GM18867 (cell line): ENCODE measurements at regions not wholly inside any gene's neighbourhood (a gene's known extent, or its start where the extent isn't known, plus 50 kb on each side); places are given as distances from the start of the nearest gene placed in this dataset.

Experiments used
- ATAC-seq: cut with Tn5 transposase; IDR thresholded peaks from one replicate; pipeline ENCODE4 v1.9.1; 2021; ENCODE audit warnings: mild to moderate bottlenecking, moderate library complexity; ENCODE audit not compliant: unreplicated experiment

DNA sequence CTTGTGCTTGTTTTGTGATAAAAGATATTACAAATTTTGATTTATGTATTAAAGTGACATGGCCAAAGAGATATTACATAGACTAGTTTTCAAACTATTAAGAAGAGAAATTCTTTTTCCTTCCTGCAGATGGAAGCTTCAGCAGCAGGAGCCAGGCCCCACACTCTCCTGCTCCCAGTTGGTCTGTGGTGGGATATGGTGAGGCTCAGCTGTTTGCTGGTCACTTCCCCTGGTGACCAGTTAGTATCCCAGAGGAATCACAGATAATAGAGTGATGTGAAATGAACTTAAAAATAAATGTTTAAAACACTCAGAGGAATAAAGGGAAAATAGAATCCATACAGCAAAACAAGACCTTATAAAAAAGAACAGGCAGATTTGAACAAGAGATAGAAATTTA is 154.7 kb downstream of the KTN1 start:
- no peak for ATAC-seq

GRCh38 chr14:55739967-55740648 is 160.1 kb downstream of the KTN1 start:
- no peak for ATAC-seq

DNA sequence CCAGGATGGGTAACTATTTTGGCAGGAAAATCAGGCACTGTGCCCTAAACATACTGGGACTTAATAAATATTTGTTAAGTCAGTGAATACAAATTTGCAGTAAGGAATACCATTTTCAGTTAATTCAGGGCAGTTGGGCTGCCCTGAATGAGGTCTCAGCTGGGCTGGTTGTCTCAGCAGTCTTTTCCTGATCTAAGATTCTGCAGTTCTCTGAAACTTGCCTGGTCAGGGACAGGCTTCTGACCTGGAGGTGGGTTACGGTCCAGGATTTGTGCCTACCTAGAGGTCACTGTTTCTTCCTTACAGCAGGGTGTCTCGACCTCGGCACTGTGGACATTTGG is 160.6 kb downstream of the KTN1 start:
- ATAC-seq = no peak

GRCh38 chr14:55741240-55741639 is 161.2 kb downstream of the KTN1 start:
- ATAC-seq = no peak

DNA sequence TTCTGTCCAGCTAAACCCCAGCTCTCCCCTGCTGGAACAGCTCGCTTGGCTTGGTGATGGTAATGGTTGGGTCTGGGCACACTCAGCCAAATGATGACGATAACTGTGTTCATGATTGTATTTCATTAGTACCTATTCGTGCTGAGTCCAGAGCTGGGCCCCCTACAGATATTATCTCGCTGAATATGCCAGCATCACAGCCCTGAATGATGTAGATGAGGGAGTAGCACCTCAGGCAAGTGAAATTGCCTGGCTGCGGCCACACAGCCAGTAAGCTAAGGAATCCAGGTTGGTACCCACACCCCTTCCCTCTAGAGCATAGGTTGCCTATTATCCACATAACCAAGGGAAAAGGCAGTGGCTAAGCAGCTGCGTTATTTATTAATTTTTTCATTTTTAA is 163.5 kb downstream of the KTN1 start:
- no peak for ATAC-seq

GRCh38 chr14:55744321-55744720 is 164.3 kb downstream of the KTN1 start:
- no peak for ATAC-seq

DNA sequence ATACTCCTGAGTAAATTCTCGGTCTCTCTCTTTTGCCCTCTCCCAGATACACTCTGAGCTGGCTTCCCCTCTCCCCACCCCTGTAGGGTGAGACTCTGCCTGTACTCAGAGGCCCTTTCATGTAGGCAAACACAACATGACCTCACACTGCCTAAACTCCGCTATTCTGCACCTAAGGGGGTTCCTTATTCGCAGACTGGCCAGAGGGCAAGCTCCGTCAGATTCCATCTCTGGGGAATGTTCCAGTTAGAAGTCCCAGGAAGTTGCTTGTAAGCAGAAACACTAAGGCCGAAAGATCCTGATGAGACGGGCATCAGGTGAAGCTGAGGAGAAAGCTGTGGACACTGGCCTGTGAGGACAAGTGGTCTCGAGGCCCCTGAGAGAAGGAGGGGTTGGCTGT is 165.9 kb downstream of the KTN1 start:
- ATAC-seq = no peak

- ATAC-seq = no peak
These were observed 166.6 kb downstream of the KTN1 start for GRCh38 chr14:55746558-55746957.

DNA sequence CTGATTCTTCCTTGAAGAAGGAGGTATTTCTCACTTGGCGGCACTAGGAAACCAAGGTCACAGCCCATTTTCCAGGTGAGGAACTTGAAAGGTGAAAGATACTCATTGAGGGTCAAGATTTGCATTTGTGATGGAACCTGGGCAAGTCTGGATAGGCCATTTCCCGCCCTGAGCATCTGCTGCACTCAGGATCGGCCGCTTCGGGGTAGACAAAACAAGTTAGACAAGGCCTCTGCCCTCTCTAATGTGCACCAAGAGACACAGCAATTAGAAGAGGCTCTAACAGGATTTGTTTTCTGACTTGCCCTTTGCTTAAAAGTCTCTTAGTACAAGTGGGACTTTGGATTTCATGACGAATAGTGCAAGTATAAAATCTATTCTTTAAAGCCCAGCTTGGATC is 167.2 kb downstream of the KTN1 start:
- no peak for ATAC-seq

DNA sequence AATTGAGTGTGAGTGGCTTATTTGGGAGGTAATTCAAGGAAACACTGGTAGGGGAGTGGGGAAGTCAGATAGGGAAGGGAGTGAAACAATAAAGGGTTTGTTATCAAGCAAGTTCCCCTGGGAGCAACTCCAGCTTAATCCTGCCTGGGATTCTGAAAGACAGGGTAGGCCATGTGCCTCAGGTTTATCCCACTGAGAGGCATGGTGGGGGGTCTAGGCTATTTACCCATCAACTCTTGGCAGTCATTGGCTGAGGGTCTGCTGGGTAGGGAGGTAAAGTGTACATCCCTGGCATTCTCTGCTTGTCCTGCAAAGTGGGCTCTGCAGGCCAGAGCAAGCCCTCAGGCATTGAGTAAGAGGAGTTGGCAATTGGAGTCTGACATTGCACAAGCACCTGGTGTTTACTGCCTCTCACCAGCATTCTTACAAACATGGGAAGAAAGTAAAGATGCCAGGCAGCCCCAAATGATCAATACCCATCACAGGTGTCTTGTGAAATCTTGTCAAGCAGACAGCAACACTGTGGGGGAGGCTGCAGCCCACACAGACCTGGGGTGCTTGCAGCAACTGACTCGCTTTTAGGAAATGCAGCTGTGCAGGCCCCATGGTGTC is 169.3 kb downstream of the KTN1 start:
- no peak for ATAC-seq

DNA sequence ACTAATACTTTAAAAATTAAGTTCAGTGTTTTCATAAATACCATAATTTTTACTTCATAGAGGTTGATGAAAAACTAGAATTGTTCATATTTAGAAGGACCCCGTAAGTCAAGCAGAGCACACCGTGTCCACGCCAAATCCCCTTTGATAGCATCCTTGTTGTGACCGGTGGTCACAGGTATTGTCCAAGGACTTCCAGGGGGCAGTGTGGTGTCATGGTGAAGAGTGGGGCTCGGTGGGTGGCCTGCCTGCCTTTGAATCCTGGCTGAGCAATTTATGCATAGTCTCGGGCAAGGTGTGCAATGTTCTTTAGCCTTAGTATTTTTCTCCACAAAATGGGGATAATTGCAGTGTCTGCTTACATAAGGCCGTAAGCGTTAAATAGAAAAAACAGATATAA is 169.9 kb downstream of the KTN1 start:
- no peak for ATAC-seq

DNA sequence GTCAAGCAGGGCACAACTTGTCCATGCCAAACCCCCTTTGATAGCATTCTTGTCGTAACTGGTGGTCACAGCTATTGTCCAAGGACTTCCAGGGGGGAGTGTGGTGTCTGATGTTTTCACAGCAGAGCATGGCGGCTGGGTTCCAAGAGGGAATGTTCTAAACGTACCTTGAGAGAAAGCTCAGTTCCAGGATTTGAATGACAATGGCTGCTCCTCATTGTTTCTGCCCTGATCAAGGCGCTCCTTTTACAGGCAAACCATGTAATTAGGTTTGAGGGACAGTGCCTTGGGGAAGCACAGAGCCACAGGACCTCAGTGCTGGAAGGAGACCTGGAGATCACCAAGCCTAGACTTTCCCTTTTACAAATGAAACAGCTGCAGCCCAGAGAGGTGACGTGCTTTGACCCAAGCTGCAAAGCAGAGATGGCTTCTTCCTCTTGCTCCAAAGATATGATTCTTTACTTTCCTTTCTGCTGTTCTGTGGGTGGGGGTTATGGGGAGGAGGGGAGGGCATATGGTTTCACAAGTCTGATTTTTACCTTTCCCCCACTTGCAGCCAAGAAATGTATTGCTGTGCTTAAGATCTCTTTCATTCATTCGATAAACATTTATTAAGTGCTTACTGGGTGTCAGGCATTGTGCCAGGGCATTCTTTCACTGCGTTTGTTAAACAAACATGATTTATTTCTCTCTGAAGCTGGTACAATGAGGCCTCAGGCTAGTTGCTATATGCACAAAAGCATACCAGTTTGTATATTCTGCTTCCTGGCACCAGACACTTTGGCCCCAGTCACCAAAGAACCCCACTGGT is 172.8 kb downstream of the KTN1 start:
- no peak for ATAC-seq

GRCh38 chr14:55754471-55754870 is 174.5 kb downstream of the KTN1 start:
- ATAC-seq = no peak

DNA sequence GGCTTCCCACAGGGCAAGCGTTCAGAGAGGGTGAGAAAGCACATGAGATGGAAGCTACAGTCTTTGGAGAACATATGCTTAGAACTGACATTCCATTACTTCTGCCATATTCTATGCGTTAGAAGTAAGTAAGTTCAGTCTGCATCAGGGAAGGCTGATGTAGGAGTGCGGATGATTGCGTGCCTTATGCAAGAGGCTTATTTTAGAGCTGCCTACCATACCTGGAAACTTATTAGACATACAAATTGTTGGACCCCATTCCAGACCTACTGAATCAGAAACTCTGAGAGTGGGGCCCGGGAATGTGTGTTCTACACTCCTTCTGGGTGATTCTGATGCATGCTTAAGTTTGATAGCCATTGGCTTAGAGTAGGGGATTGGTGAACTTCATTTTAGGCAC is 174.9 kb downstream of the KTN1 start:
- ATAC-seq = no peak

DNA sequence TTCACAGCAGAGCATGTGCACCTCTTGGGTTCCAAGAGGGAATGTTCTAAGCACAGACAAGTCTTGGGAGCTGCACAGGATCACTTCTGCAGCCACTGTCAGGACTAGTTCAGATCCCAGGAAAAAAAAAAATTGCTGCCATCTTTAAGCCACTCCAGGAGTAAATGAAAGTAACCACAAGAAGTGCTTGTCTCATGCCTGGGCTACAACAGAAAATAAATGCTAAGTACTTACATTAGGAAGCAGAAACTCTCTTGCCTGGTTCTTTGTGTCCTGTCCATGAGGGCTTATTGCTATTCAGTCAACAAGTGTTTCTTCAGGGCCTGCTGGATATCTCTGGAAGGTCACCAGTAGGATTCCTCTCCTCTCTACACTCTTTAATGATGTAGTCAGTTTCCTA is 176.1 kb downstream of the KTN1 start:
- ATAC-seq = no peak

DNA sequence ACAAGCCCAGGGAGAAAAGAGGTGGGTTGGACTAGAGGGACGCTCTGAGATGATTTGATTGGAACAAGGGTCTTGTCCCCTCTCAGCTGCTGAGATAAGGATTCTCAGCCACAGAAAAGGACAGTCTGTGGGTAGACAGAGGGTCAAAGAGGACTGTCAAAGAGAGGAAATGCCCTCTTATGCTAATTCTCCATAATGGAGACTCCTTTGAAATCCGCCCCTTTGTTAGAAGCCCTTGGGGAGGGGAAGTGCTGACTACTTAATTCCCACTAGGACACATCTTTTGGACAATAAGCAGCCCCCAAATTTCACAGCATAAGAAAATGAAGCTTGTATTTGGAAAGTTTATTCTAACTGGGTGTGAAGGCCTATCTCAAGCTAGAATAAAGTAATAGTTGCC is 176.6 kb downstream of the KTN1 start:
- ATAC-seq = no peak

DNA sequence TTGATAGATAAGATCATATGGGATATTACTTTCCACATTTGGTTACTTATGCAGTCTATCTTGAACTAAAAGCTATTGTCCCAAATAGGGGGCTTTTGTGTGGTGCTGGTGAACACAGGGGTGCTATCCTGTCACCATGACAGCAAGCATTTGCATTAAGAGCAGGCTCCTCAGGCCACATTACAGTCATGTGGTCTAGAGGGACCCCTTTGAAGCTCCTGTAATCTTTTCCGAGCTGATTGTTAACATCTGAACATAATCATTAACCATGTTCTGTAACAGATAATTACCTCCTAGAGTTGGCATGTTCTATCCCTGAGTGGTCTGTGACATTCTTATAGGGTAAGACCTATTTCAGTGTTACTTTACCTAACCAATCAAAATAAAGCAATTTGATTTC is 178.8 kb downstream of the KTN1 start:
- no peak for ATAC-seq

- no peak for ATAC-seq
These were observed 181.0 kb downstream of the KTN1 start for GRCh38 chr14:55760789-55761566.

DNA sequence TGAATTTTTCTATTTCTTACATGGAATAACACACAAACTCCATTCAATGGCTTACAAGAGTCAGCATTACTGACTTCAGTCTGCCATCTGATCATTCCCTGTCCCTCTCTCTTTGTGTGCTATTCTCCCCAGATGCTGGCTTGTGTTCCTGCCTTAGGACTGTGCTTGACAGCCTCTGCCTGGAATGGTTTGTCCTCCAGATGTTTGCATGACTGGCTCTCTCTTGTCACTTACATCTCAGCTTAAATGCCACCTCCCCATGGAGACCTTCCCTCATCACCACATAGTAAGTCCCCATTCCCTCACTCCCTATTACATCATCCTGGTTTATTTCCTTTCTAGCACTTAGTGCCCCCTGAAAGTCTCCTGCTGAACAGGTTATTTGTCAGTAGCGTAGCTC is 181.6 kb downstream of the KTN1 start:
- ATAC-seq = no peak

DNA sequence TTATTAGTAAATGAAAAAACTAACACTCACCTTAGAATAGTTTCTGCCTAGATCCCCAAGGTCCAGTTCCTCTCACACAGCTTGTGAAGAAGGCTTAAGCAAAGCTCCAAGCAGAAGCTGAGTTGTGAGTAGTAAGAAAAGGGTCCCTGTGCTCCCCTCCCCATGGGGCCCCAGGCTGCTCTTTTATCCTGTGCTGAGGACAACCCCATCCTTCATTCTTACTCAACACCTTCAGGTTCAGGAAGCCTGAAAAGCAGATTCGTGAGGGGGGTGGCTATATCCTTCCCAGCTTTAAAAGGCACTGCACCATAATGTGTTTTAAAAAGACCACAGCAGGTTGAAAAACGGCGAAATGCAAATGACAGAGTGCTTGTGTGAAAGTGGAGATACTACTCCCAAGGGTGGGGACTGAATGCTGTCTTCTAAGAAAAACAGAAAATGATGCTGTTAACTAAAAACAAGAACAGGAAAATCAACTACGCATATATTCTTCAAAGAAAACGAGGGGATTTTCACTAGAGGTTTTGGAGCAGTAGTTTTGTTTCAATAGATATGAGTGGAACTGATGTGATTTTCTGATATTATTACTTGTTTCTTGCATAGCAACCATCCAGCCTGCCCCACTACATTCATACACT is 182.7 kb downstream of the KTN1 start:
- ATAC-seq = no peak

DNA sequence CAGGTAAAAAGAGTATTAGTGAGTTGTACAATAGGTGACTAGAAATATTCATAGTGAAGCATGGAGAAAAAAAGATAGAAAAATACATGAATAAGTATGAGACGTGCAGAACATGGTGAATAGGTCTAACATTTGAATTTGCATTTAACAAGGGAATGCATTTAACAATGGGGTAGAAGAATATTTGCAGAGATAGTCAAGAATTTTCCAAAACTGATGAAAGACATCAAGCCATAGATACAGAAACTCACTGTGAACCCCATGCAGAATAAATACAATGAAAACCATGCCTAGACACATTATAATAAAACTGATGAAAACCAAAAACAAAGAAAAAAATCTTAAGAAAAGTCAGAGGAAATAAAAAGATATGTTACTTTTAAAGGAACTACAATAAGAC is 184.8 kb downstream of the KTN1 start:
- ATAC-seq = no peak
